IMR-90 (cell line): ENCODE measurements at regions not wholly inside any gene's neighbourhood (a gene's known extent, or its start where the extent isn't known, plus 50 kb on each side); places are given as distances from the start of the nearest gene placed in this dataset.

Source experiments
- CTCF ChIP-seq: conservative IDR thresholded peaks from 2 replicates; pipeline ENCODE4 v1.5.1; 2012; ENCODE audit warnings: mild to moderate bottlenecking, low read depth, low read length, improper control_type of control experiment
- MXI1 ChIP-seq: IDR thresholded peaks from 2 replicates; pipeline ENCODE4 v1.6.1; 2012; ENCODE audit warnings: low read depth, mild to moderate bottlenecking, low read length, moderate library complexity, borderline replicate concordance
- POLR2A ChIP-seq: IDR thresholded peaks from 2 replicates; pipeline ENCODE4 v1.6.1; 2012; ENCODE audit warnings: mild to moderate bottlenecking, low read depth, low read length
- RFX5 ChIP-seq: IDR thresholded peaks from 2 replicates; pipeline ENCODE4 v1.8.0; 2012; ENCODE audit warnings: low read depth, mild to moderate bottlenecking, low read length, moderate library complexity

GRCh38 chr3:102629943-102630342 lies 195.1 kb downstream of the ZPLD1 start:
- TF ChIP-seq CTCF: no peak
- no peak for TF ChIP-seq MXI1
- no peak for TF ChIP-seq RFX5
- no peak for TF ChIP-seq POLR2A
